ENCODE measurements at regions not wholly inside any gene's neighbourhood (a gene's known extent, or its start where the extent isn't known, plus 50 kb on each side); places are given as distances from the start of the nearest gene placed in this dataset.

DNA sequence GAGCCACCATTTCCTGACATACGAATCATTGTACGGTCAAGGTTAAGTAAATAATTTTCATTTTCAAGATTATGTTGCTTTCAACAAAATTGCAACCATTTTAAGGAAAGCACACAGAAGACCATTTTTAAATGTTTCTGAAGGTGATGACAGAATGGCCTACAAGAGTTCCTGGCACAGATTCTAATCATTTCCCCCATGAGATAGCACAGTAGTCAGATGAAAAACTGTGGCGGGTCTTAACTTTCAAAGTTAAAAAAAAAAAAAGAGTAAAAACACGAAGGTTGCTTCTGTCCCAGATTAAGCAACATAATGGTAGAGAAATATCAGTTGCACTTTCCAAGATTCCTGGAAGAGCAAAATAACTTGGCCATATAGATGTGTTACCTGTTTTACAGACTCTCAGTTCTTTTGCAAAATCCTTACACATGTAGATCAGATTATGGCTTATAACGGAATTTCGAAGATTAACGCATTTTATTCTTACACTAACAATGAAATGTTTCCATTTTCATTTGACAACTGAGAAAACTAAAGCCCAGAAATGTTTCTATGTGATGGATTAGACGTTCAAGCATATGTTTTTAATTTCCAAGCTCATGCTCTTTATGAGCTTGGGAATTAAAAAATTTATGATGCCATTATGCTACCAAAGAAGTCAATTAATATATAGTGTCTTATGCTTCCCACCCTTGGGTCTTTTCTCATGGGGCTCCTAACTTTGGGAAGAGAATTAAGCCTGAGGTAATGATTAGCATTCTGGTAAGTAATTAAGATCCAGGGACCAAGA is 335.1 kb upstream of the CLNK start (continued):
- TF ChIP-seq, protein P1, sequence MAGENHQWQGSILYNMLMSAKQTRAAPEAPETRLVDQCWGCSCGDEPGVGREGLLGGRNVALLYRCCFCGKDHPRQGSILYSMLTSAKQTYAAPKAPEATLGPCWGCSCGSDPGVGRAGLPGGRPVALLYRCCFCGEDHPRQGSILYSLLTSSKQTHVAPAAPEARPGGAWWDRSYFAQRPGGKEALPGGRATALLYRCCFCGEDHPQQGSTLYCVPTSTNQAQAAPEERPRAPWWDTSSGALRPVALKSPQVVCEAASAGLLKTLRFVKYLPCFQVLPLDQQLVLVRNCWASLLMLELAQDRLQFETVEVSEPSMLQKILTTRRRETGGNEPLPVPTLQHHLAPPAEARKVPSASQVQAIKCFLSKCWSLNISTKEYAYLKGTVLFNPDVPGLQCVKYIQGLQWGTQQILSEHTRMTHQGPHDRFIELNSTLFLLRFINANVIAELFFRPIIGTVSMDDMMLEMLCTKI (IDR thresholded peaks at IDR 0.05; ENCODE audit: partially characterized antibody), result no peak

DNA sequence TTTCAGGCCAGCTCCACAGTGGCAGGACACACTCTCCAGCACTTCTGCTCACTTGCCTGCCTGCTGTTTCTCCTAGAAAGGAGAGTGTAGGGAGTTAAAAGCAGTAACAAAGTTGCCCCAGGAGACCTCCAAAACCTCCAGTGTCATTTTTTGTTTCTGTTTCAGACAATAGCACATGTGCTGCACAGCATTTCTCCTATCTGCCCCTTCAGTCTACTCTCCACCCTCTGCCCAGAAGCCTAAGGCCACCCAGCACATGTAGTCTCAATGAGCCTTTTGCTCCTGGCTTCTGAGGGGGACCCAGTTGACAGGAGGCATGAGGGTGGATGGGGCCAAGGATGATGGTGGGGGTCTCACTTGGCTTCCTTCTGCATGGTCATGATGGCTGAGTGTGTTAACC is 329.6 kb upstream of the CLNK start:
- CTCF ChIA-PET (ENCODE audit: low intra/inter-chr PET ratio), result no interaction called here
- ATAC-seq, result no peak
- intact Hi-C loops (cut with micrococcal nuclease) (no loop called here), in situ Hi-C loops (cut with MboI) (no loop called here)
- no peaks in the 10 kb centered on the region for H4K20me1 ChIP-seq (replicated peaks; ENCODE audit: control insufficient read depth, insufficient read depth, low read length)
- no peak overlapping the region for H3K27ac ChIP-seq (ENCODE audit: extremely low read depth, low read depth, low read length)
- no peaks in the 10 kb centered on the region for H3K9me1 ChIP-seq (ENCODE audit: control insufficient read depth, insufficient read depth, low read length)
- no peak overlapping the region for H2AFZ ChIP-seq (ENCODE audit: low read depth, low read length)
- FAIRE-seq, result no peak
- H3K4me2 ChIP-seq (ENCODE audit: insufficient read depth, low read length), result no peak overlapping the region
- no peaks in the 10 kb centered on the region for H3K36me3 ChIP-seq (ENCODE audit: control insufficient read depth, insufficient read depth, low read length)
- H3K79me2 ChIP-seq (ENCODE audit: control insufficient read depth, insufficient read depth, low read length), result no peaks in the 10 kb centered on the region
- no peaks in the 10 kb centered on the region for H3K4me1 ChIP-seq (replicated peaks in 1 of 2; ENCODE audit: control insufficient read depth in 2 of 2, insufficient read depth in 2 of 2, low read length in 2 of 2)
- no peaks in the 10 kb centered on the region for H3K9me3 ChIP-seq (replicated peaks; ENCODE audit: control insufficient read depth, insufficient read depth, low read depth, low read length)
- no peak overlapping the region for H3K9ac ChIP-seq (ENCODE audit: insufficient read depth in 1 of 2, low read depth in 2 of 2, low read length in 2 of 2)
- H3K4me3 ChIP-seq, result no peak overlapping the region
- DNase-seq (ENCODE audit: extremely low read depth in 1 of 4, low spot score in 3 of 4), result no peak
- BruUV-seq (replicated peaks), result no TSS peak
- no peaks in the 10 kb centered on the region for H3K27me3 ChIP-seq (ENCODE audit: control insufficient read depth in 2 of 2, insufficient read depth in 2 of 2, low read length in 2 of 2)
- POLR2A ChIA-PET, result no interaction called here
- TF ChIP-seq SUPT5H (IDR thresholded peaks at IDR 0.05) (no peak), ZNF518B (CRISPR knock-in tag; IDR thresholded peaks at IDR 0.05) (no peak), ZNF124 (CRISPR knock-in tag; IDR thresholded peaks at IDR 0.05) (no peak), FOXK1 (CRISPR knock-in tag; IDR thresholded peaks at IDR 0.05; ENCODE audit: borderline replicate concordance) (no peak), TSC22D4 (tag; IDR thresholded peaks at IDR 0.05) (no peak), ZBTB34 (CRISPR knock-in tag; IDR thresholded peaks at IDR 0.05) (no peak), FOXA1 (IDR thresholded peaks at IDR 0.05; ENCODE audit: borderline replicate concordance) (no peak), KDM2B (CRISPR knock-in tag; IDR thresholded peaks at IDR 0.05) (no peak), CREBBP (IDR thresholded peaks at IDR 0.05; ENCODE audit: low read depth, low read length) (no peak)
- TF ChIP-seq, protein P2, sequence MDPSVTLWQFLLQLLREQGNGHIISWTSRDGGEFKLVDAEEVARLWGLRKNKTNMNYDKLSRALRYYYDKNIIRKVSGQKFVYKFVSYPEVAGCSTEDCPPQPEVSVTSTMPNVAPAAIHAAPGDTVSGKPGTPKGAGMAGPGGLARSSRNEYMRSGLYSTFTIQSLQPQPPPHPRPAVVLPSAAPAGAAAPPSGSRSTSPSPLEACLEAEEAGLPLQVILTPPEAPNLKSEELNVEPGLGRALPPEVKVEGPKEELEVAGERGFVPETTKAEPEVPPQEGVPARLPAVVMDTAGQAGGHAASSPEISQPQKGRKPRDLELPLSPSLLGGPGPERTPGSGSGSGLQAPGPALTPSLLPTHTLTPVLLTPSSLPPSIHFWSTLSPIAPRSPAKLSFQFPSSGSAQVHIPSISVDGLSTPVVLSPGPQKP (CRISPR knock-in tag; IDR thresholded peaks at IDR 0.05), result no peak
- TF ChIP-seq, protein P3, sequence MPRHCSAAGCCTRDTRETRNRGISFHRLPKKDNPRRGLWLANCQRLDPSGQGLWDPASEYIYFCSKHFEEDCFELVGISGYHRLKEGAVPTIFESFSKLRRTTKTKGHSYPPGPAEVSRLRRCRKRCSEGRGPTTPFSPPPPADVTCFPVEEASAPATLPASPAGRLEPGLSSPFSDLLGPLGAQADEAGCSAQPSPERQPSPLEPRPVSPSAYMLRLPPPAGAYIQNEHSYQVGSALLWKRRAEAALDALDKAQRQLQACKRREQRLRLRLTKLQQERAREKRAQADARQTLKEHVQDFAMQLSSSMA (CRISPR knock-in tag; IDR thresholded peaks at IDR 0.05), result no peak
